ENCODE measurements at regions not wholly inside any gene's neighbourhood (a gene's known extent, or its start where the extent isn't known, plus 50 kb on each side); places are given as distances from the start of the nearest gene placed in this dataset.
A peak's percentile ranks its signal among the peaks of the same experiment; 100 is the strongest.

DNA sequence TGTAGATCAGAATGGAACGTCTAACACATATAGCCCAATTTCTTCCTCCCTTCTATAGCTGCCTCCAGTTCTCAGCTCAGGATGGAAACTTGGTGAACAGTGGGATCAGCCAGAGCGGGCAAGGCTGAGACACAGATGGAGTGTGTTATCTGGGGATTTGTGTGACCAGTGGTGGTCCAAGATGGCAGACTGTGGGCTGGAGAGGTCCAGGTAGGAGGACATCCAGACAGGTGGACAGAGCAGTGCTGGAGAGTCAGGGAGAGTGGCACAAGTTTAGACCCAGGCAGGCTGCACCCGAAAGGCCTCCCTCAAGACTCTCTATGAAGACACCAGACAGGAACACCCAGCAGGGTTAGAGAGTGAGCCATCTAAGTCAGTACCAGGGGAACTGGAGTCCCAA is 116.1 kb upstream of the CPSF6 start:
- Histone ChIP-seq H3K18ac (ENCODE audit: extremely low read depth, low read length) (no peak overlapping the region), H2BK120ac (replicated peaks; ENCODE audit: low read depth, low read length) (no peak overlapping the region), H3K23me2 (ENCODE audit: low read depth, low read length) (no peaks in the 10 kb centered on the region), H3K23ac (ENCODE audit: insufficient read length) (no peak overlapping the region), H2AFZ (ENCODE audit: low read length) (no peak overlapping the region), H2BK20ac (ENCODE audit: low read length) (no peak overlapping the region), H3K4ac (replicated peaks; ENCODE audit: insufficient read length, low read depth, low read length) (no peak overlapping the region), H3K27ac (ENCODE audit: low read depth, low read length) (no peak overlapping the region), H4K5ac (ENCODE audit: insufficient read length, low read depth, low read length) (no peak overlapping the region), H2BK12ac (ENCODE audit: low read depth, low read length) (no peak overlapping the region), H3K27me3 (replicated peaks in 1 of 4; ENCODE audit: control insufficient read depth in 3 of 4, extremely low read depth in 1 of 4, insufficient read depth in 3 of 4, low read length in 3 of 4) (no peaks in the 10 kb centered on the region), H3K56ac (replicated peaks; ENCODE audit: insufficient read length, low read depth, low read length) (no peak overlapping the region), H3K4me1 (replicated peaks in 1 of 4; ENCODE audit: control insufficient read depth in 3 of 4, insufficient read depth in 4 of 4, low read length in 3 of 4) (peaks cover 0 to 9% (median 2%) of the 10 kb centered on the region in 4 experiments; a peak in 4 of 7 replicates), H3K14ac (ENCODE audit: insufficient read length) (no peak overlapping the region), H2BK15ac (ENCODE audit: low read length) (peak overlapping the region; percentile 65; the same call in 1 of the 2 replicates), H4K91ac (replicated peaks; ENCODE audit: insufficient read length, low read length) (no peak overlapping the region), H4K20me1 (replicated peaks in 1 of 2; ENCODE audit: control insufficient read depth in 1 of 2, insufficient read depth in 2 of 2, low read length in 2 of 2) (no peaks in the 10 kb centered on the region), H3K4me3 (ENCODE audit: extremely low read depth in 1 of 4, insufficient read depth in 2 of 4, low read depth in 3 of 4, low read length in 4 of 4) (no peak overlapping the region), H3K79me2 (ENCODE audit: control insufficient read depth in 1 of 2, insufficient read depth in 2 of 2, low read length in 2 of 2) (no peaks in the 10 kb centered on the region), H2BK5ac (ENCODE audit: low read depth, low read length) (no peak overlapping the region), H3K79me1 (ENCODE audit: low read depth, low read length) (no peaks in the 10 kb centered on the region), H2AK5ac (ENCODE audit: low read depth, low read length) (no peak overlapping the region), H3K36me3 (ENCODE audit: control insufficient read depth in 2 of 4, insufficient read depth in 4 of 4, low read length in 3 of 4) (no peaks in the 10 kb centered on the region), H3K9ac (replicated peaks in 1 of 4; ENCODE audit: extremely low read depth in 1 of 4, low read depth in 3 of 4, low read length in 3 of 4) (no peak overlapping the region), H3K9me3 (ENCODE audit: insufficient read depth in 2 of 2, low read depth in 1 of 2, low read length in 1 of 2) (no peaks in the 10 kb centered on the region), H3K4me2 (ENCODE audit: insufficient read depth in 1 of 2, low read depth in 2 of 2, low read length in 2 of 2) (no peak overlapping the region), H4K8ac (ENCODE audit: extremely low read depth, insufficient read depth, low read length) (no peak overlapping the region)
- ChIA-PET POLR2A (ENCODE audit: partially characterized antibody) (interaction anchor here (1.7 kb wide), 1 partner anchor 13 kb away, joined by 4 read pairs; no protein-coding TSS in a partner anchor), CTCF (ENCODE audit: partially characterized antibody) (interaction anchor here (0.6 to 2.7 kb wide), 5 partner anchors 10 to 290 kb away, joined by 3 to 8 read pairs (median 3); no protein-coding TSS in a partner anchor)
- no peak for FAIRE-seq
- no peak for DNase-seq (ENCODE audit: low read depth in 1 of 2, low spot score in 2 of 2)
- 79% methylated on average over 3 of the region's 3 CpGs; no CpG with 5 or more reads in 1 of the 2 experiments for WGBS, 2 experiments (ENCODE audit: extremely low coverage in 1 of 2, insufficient coverage in 1 of 2, insufficient read length in 1 of 2, insufficient replicate concordance in 2 of 2, low coverage in 1 of 2, low lambda C conversion rate in 2 of 2, missing lambda C conversion rate in 1 of 2)
- TF ChIP-seq POLR2AphosphoS5 (IDR thresholded peaks at IDR 0.05; ENCODE audit: low read depth, low read length), result no peak
- TF ChIP-seq CBX8 (IDR thresholded peaks at IDR 0.05; ENCODE audit: borderline replicate concordance, low read depth, low read length), result no peak
- TF ChIP-seq PHF8 (conservative IDR thresholded peaks at IDR 0.05; ENCODE audit: low read depth, low read length), result no peak
- TF ChIP-seq SUZ12 (IDR thresholded peaks at IDR 0.05; ENCODE audit: low read length), result no peak
- no peak for TF ChIP-seq GABPA (IDR thresholded peaks at IDR 0.05; ENCODE audit: borderline replicate concordance, insufficient read depth, low read length)
- no peak for TF ChIP-seq CHD2 (IDR thresholded peaks at IDR 0.05; ENCODE audit: low read length)
- no peak for TF ChIP-seq KDM4A (IDR thresholded peaks at IDR 0.05; ENCODE audit: low read depth, low read length, severe bottlenecking)
- TF ChIP-seq TAF7 (optimal IDR thresholded peaks at IDR 0.05; ENCODE audit: borderline replicate concordance, low read depth, low read length), result no peak
- no peak for TF ChIP-seq MAX (IDR thresholded peaks at IDR 0.05)
